ENCODE measurements at regions not wholly inside any gene's neighbourhood (a gene's known extent, or its start where the extent isn't known, plus 50 kb on each side); places are given as distances from the start of the nearest gene placed in this dataset.

DNA sequence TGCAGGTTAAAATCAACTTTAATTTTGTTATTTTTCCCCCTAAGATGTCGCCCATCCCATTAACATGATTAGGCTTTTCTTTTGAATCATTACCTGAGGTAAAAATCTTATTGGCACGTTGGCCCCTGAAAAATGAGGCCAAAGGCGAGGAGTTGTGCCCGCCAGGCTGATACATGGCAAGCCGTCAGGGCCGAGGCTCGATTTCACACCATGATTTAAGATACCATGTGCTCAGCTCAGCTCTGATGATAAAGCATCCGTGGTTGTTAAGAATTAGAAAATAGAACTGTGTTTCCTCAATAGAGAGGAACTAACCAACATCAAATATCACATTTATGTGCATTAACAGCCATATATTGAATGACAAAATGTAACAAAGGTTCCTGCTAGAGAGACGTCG, 972.9 kb upstream of the SOX9 start:
- H3K36me3 ChIP-seq (ENCODE audit: insufficient read depth, low read length, poor library complexity, severe bottlenecking): no peaks in the 10 kb centered on the region
- H3K4me1 ChIP-seq (ENCODE audit: insufficient read depth, low read length, poor library complexity, severe bottlenecking): no peaks in the 10 kb centered on the region
- CTCF ChIA-PET: no interaction called here
- no peak for DNase-seq (ENCODE audit: low spot score)
- no peak overlapping the region for H3K27ac ChIP-seq (ENCODE audit: low read depth, low read length, poor library complexity, severe bottlenecking)
- no peaks in the 10 kb centered on the region for H3K27me3 ChIP-seq (replicated peaks; ENCODE audit: insufficient read depth, low read depth, low read length, poor library complexity)
- no TSS peak for BruUV-seq (replicated peaks)
- intact Hi-C loops (cut with micrococcal nuclease; ENCODE audit: unreplicated experiment): no loop called here
- no peaks in the 10 kb centered on the region for H3K9me3 ChIP-seq (ENCODE audit: low read depth, low read length, poor library complexity, severe bottlenecking)
- H3K4me3 ChIP-seq (ENCODE audit: low read depth, low read length, poor library complexity, severe bottlenecking): no peak overlapping the region
- TF ChIP-seq, protein P1, sequence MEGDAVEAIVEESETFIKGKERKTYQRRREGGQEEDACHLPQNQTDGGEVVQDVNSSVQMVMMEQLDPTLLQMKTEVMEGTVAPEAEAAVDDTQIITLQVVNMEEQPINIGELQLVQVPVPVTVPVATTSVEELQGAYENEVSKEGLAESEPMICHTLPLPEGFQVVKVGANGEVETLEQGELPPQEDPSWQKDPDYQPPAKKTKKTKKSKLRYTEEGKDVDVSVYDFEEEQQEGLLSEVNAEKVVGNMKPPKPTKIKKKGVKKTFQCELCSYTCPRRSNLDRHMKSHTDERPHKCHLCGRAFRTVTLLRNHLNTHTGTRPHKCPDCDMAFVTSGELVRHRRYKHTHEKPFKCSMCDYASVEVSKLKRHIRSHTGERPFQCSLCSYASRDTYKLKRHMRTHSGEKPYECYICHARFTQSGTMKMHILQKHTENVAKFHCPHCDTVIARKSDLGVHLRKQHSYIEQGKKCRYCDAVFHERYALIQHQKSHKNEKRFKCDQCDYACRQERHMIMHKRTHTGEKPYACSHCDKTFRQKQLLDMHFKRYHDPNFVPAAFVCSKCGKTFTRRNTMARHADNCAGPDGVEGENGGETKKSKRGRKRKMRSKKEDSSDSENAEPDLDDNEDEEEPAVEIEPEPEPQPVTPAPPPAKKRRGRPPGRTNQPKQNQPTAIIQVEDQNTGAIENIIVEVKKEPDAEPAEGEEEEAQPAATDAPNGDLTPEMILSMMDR (conservative IDR thresholded peaks at IDR 0.05; ENCODE audit: low read depth, low read length): no peak
- no peak for TF ChIP-seq EZH2 (IDR thresholded peaks at IDR 0.05; ENCODE audit: borderline replicate concordance, low read depth, low read length, poor library complexity, severe bottlenecking)
- POLR2A ChIA-PET (ENCODE audit: low non-redundant PET): no interaction called here

DNA sequence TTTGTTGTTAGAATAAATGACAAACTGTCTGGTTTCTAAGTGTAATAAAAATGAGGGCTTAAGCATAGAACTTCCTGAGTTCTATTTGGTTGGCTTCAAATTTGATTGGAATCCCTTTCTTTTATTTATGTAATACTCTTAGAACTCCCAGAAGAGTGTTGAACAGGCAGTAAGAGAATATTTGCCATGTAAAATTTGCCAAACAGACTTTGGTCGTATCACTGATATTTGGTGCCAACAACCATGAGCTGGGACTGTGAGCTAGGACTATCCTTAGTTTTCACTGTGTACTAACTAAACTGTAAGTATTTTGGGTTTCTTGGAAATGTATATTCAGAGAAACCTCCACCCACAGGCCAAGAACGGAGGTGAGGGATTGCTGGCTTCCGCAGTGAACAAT, 971.2 kb upstream of the SOX9 start:
- ChIA-PET POLR2A (ENCODE audit: low non-redundant PET) (no interaction called here), CTCF (no interaction called here)
- Histone ChIP-seq H3K4me3 (ENCODE audit: low read depth, low read length, poor library complexity, severe bottlenecking) (no peak overlapping the region), H3K36me3 (ENCODE audit: insufficient read depth, low read length, poor library complexity, severe bottlenecking) (no peaks in the 10 kb centered on the region), H3K9me3 (ENCODE audit: low read depth, low read length, poor library complexity, severe bottlenecking) (no peaks in the 10 kb centered on the region), H3K27me3 (replicated peaks; ENCODE audit: insufficient read depth, low read depth, low read length, poor library complexity) (no peaks in the 10 kb centered on the region), H3K27ac (ENCODE audit: low read depth, low read length, poor library complexity, severe bottlenecking) (no peak overlapping the region), H3K4me1 (ENCODE audit: insufficient read depth, low read length, poor library complexity, severe bottlenecking) (no peaks in the 10 kb centered on the region)
- DNase-seq (ENCODE audit: low spot score): no peak
- intact Hi-C loops (cut with micrococcal nuclease; ENCODE audit: unreplicated experiment): no loop called here
- BruUV-seq (replicated peaks): no TSS peak
- TF ChIP-seq, protein P1 (conservative IDR thresholded peaks at IDR 0.05; ENCODE audit: low read depth, low read length): no peak
- no peak for TF ChIP-seq EZH2 (IDR thresholded peaks at IDR 0.05; ENCODE audit: borderline replicate concordance, low read depth, low read length, poor library complexity, severe bottlenecking)

DNA sequence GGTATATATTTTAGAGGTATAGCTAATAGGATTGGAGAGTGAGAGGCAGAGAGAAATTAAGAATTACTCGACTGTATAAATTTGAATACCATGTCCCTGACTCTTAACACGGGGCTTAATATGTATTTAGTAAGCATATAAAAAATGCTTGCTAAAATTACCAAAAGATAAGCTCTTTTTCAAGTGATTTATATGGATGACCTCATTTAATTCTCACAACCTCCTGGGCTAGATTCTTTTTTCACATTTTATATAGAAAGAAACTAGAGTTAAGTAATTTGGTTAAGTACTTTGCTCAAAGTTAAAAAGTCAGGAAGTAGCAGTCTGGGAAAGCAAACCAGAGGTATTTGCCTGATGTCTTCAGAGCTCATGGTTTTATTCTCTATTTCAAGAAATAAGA, 963.5 kb upstream of the SOX9 start:
- no peak for DNase-seq (ENCODE audit: low spot score)
- H3K4me1 ChIP-seq (ENCODE audit: insufficient read depth, low read length, poor library complexity, severe bottlenecking): no peaks in the 10 kb centered on the region
- H3K27me3 ChIP-seq (replicated peaks; ENCODE audit: insufficient read depth, low read depth, low read length, poor library complexity): no peaks in the 10 kb centered on the region
- BruUV-seq (replicated peaks): no TSS peak
- no peak overlapping the region for H3K4me3 ChIP-seq (ENCODE audit: low read depth, low read length, poor library complexity, severe bottlenecking)
- POLR2A ChIA-PET (ENCODE audit: low non-redundant PET): no interaction called here
- no peak overlapping the region for H3K27ac ChIP-seq (ENCODE audit: low read depth, low read length, poor library complexity, severe bottlenecking)
- H3K9me3 ChIP-seq (ENCODE audit: low read depth, low read length, poor library complexity, severe bottlenecking): no peaks in the 10 kb centered on the region
- TF ChIP-seq, protein P1 (conservative IDR thresholded peaks at IDR 0.05; ENCODE audit: low read depth, low read length): no peak
- CTCF ChIA-PET: no interaction called here
- no peaks in the 10 kb centered on the region for H3K36me3 ChIP-seq (ENCODE audit: insufficient read depth, low read length, poor library complexity, severe bottlenecking)
- intact Hi-C loops (cut with micrococcal nuclease; ENCODE audit: unreplicated experiment): no loop called here
